OCI-LY3 (cell line): ENCODE measurements at regions not wholly inside any gene's neighbourhood (a gene's known extent, or its start where the extent isn't known, plus 50 kb on each side); places are given as distances from the start of the nearest gene placed in this dataset.

Experiments
- CTCF ChIP-seq: fragments of 200-600, 300-600 bp; sonication (generic); IDR thresholded peaks from 2 replicates; pipeline ENCODE4 v1.5.1; 2014; ENCODE audit warnings: antibody characterized with exemption, low read length, low read depth
- EZH2phosphoT487 ChIP-seq: fragments of 200-600 bp; shearing (Covaris generic); IDR thresholded peaks from 2 replicates; pipeline ENCODE4 v1.6.1; 2018; ENCODE audit warnings: antibody characterized with exemption, mixed run types, low read depth

GRCh38 chr3:44016818-44017217 lies 224.9 kb upstream of the TOPAZ1 start:
- no peak for TF ChIP-seq CTCF
- no peak for TF ChIP-seq EZH2phosphoT487
